Keratinocyte (primary cell): ENCODE measurements at regions not wholly inside any gene's neighbourhood (a gene's known extent, or its start where the extent isn't known, plus 50 kb on each side); places are given as distances from the start of the nearest gene placed in this dataset.

ENCODE experiments used
- DNase-seq: peaks from one replicate; pipeline ENCODE4 v3.0.0-alpha.2; 2011; ENCODE audit warnings: low read depth, missing footprints, low spot score
- FAIRE-seq: peaks from 2 replicates; lab custom pipeline; 2011; peaks lifted over from hg19 to GRCh38; lab: Jason Lieb, UNC
- H2AFZ ChIP-seq: 2 replicates; pipeline ENCODE4 v1.6.0; 2012; ENCODE audit warnings: low read length, control low read depth, inconsistent platforms; ENCODE audit not compliant: control insufficient read depth
- H3K27ac ChIP-seq: 2 replicates; pipeline ENCODE4 v1.5.1; 2011; ENCODE audit warnings: low read length; ENCODE audit not compliant: control insufficient read depth, insufficient read depth
- H3K27me3 ChIP-seq: 3 replicates; pipeline ENCODE4 v1.6.0; 2011; ENCODE audit warnings: low read length; ENCODE audit not compliant: control insufficient read depth, insufficient read depth; ENCODE audit errors: extremely low read depth
- H3K36me3 ChIP-seq, 2 experiments: 2 replicates in 1 of 2; 3 replicates in 1 of 2; pipeline ENCODE4 v1.5.1; 2011; ENCODE audit warnings: low read length in 2 of 2, mild to moderate bottlenecking in 1 of 2; ENCODE audit not compliant: control insufficient read depth in 2 of 2, insufficient read depth in 2 of 2; ENCODE audit errors: extremely low read depth in 1 of 2
- H3K4me1 ChIP-seq: 3 replicates; pipeline ENCODE4 v1.5.1; 2011; ENCODE audit warnings: low read length; ENCODE audit not compliant: control insufficient read depth, insufficient read depth; ENCODE audit errors: extremely low read depth
- H3K4me2 ChIP-seq: 3 replicates; pipeline ENCODE4 v1.6.0; 2011; ENCODE audit warnings: low read depth, low read length; ENCODE audit not compliant: control insufficient read depth, insufficient read depth; ENCODE audit errors: extremely low read depth
- H3K4me3 ChIP-seq, 3 experiments: fragments of 200-600 bp in 1 of 3; sonication (generic) in 1 of 3; 2 replicates in 2 of 3; 3 replicates in 1 of 3; pipeline ENCODE4 v1.5.1; 2011 to 2016; ENCODE audit warnings: low read length in 3 of 3, mild to moderate bottlenecking in 3 of 3, control low read depth in 2 of 3, inconsistent platforms in 1 of 3, low read depth in 1 of 3, mixed read lengths in 1 of 3, mixed run types in 1 of 3, moderate library complexity in 1 of 3; ENCODE audit not compliant: control insufficient read depth in 2 of 3, insufficient read depth in 2 of 3; ENCODE audit errors: extremely low read depth in 1 of 3
- H3K79me2 ChIP-seq: 2 replicates; pipeline ENCODE4 v1.6.0; 2012; ENCODE audit warnings: low read length; ENCODE audit not compliant: control insufficient read depth, insufficient read depth
- H3K9ac ChIP-seq: 3 replicates; pipeline ENCODE4 v1.6.0; 2011; ENCODE audit warnings: low read length; ENCODE audit not compliant: control insufficient read depth, insufficient read depth; ENCODE audit errors: extremely low read depth
- H3K9me1 ChIP-seq: 3 replicates; pipeline ENCODE4 v1.6.0; 2011; ENCODE audit warnings: low read length; ENCODE audit not compliant: control insufficient read depth, insufficient read depth; ENCODE audit errors: extremely low read depth
- H3K9me3 ChIP-seq: 2 replicates; pipeline ENCODE4 v1.5.1; 2012; ENCODE audit warnings: low read depth, low read length; ENCODE audit not compliant: control insufficient read depth
- H4K20me1 ChIP-seq: 3 replicates; pipeline ENCODE4 v1.6.0; 2011; ENCODE audit warnings: low read length; ENCODE audit not compliant: control insufficient read depth, insufficient read depth; ENCODE audit errors: extremely low read depth
- EZH2 ChIP-seq: IDR thresholded peaks from one replicate; pipeline ENCODE4 v1.6.1; 2012; ENCODE audit warnings: inconsistent platforms, mild to moderate bottlenecking, low read length, moderate library complexity
- dilution Hi-C: fragments of 300-500 bp; cut with MboI; formaldehyde crosslinking; loops from one replicate; pipeline ENCODE4 v1.7.0; 2020; ENCODE audit warnings: low sequenced_read_pairs; ENCODE audit not compliant: extremely low pct_ligation_motif_present
- TF ChIP-seq, protein P1 (sequence below), 3 experiments: IDR thresholded peaks in 1 of 3; conservative IDR thresholded peaks in 1 of 3; optimal IDR thresholded peaks in 1 of 3; 2 replicates in 2 of 3; 3 replicates in 1 of 3; pipeline versions ENCODE3 to v1.5.1; 2011; ENCODE audit warnings: low read length in 3 of 3, mild to moderate bottlenecking in 3 of 3, moderate library complexity in 2 of 3, control low read depth in 1 of 3, inconsistent platforms in 1 of 3; ENCODE audit not compliant: insufficient read depth in 2 of 3; ENCODE audit errors: extremely low read depth in 1 of 3

DNA sequence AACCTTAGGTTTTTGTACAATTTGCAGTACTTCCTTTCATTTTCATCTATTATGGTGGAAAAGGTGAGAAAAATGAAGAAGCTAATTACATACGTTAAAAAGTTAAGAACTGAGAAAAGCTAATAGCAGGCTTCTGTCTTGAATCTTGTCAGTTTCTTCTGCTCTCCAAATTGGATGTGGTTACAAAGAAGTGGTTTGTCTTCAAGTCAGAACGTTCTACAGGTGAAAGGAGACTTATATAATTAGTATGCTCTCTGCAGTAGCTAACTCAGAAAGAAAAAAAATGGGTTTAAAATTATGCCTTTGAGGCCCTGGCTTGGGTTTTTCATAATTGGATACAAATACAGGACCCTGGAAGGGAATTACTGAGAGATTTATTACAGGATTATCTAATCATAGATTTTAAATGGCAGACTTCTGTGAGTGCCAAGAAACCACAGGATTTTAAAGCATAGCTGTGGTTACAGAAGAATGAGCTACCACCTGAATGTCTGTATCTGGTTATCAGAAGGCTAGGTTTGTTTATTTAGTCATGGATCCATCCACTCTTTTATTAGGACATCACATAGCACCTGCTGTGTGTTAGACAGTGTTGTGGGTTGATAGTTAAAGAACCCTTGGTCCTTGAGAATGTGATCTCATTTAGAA is 528.1 kb upstream of the MCTP2 start:
- dilution Hi-C loops: no loop called here
- Histone ChIP-seq H3K4me2 (no peak overlapping the region), H3K4me1 (no peaks in the 10 kb centered on the region), H3K9me3 (no peaks in the 10 kb centered on the region), H3K36me3 (no peaks in the 10 kb centered on the region), H3K9ac (no peak overlapping the region), H3K27me3 (no peaks in the 10 kb centered on the region), H4K20me1 (no peaks in the 10 kb centered on the region), H3K9me1 (no peaks in the 10 kb centered on the region), H3K4me3 (no peak overlapping the region), H2AFZ (no peak overlapping the region), H3K79me2 (no peaks in the 10 kb centered on the region), H3K27ac (no peak overlapping the region)
- TF ChIP-seq, protein P1, sequence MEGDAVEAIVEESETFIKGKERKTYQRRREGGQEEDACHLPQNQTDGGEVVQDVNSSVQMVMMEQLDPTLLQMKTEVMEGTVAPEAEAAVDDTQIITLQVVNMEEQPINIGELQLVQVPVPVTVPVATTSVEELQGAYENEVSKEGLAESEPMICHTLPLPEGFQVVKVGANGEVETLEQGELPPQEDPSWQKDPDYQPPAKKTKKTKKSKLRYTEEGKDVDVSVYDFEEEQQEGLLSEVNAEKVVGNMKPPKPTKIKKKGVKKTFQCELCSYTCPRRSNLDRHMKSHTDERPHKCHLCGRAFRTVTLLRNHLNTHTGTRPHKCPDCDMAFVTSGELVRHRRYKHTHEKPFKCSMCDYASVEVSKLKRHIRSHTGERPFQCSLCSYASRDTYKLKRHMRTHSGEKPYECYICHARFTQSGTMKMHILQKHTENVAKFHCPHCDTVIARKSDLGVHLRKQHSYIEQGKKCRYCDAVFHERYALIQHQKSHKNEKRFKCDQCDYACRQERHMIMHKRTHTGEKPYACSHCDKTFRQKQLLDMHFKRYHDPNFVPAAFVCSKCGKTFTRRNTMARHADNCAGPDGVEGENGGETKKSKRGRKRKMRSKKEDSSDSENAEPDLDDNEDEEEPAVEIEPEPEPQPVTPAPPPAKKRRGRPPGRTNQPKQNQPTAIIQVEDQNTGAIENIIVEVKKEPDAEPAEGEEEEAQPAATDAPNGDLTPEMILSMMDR (optimal IDR thresholded peaks at IDR 0.05 in 1 of 3, IDR thresholded peaks at IDR 0.05 in 1 of 3, conservative IDR thresholded peaks at IDR 0.05 in 1 of 3; ENCODE audit: extremely low read depth in 1 of 3, insufficient read depth in 2 of 3, low read length in 3 of 3): no peak
- TF ChIP-seq EZH2: no peak
- no peak for DNase-seq
- no peak for FAIRE-seq

DNA sequence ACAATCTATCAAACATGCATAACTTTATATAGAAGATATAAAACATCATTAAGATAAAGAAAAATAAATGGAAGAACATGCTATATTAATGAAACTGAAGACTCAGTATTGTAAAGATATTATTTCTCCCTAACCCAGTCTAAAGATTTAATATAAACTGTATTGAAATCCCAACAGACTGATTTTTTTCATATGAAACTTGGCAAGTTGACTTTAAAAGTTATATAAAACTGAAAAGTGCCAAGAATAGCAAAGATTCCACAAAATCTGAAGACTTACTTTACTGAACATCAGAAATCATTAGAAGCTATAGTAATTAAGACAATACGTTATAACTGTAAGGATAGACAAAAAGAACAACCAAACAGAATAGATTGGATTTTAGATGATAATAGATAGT is 531.3 kb upstream of the MCTP2 start:
- Histone ChIP-seq H3K4me1 (no peaks in the 10 kb centered on the region), H2AFZ (no peak overlapping the region), H3K4me3 (no peak overlapping the region), H3K9me3 (no peaks in the 10 kb centered on the region), H3K9me1 (no peaks in the 10 kb centered on the region), H3K27ac (no peak overlapping the region), H3K36me3 (no peaks in the 10 kb centered on the region), H3K4me2 (no peak overlapping the region), H3K9ac (no peak overlapping the region), H3K27me3 (no peaks in the 10 kb centered on the region), H4K20me1 (no peaks in the 10 kb centered on the region), H3K79me2 (no peaks in the 10 kb centered on the region)
- FAIRE-seq: no peak
- dilution Hi-C loops: no loop called here
- TF ChIP-seq EZH2: no peak
- TF ChIP-seq, protein P1 (optimal IDR thresholded peaks at IDR 0.05 in 1 of 3, IDR thresholded peaks at IDR 0.05 in 1 of 3, conservative IDR thresholded peaks at IDR 0.05 in 1 of 3; ENCODE audit: extremely low read depth in 1 of 3, insufficient read depth in 2 of 3, low read length in 3 of 3): no peak
- DNase-seq: no peak
